Psoas muscle (tissue), 7 donors: ENCODE measurements at regions not wholly inside any gene's neighbourhood (a gene's known extent, or its start where the extent isn't known, plus 50 kb on each side); places are given as distances from the start of the nearest gene placed in this dataset.

ENCODE experiments used
- ATAC-seq, 4 donors: fragments of 200-7000 bp; cut with Tn5 transposase; one replicate each; pipeline ENCODE4 v1.9.1; 2020; ENCODE audit warnings: moderate library complexity in 3 of 4, mild to moderate bottlenecking in 2 of 4
- DNase-seq, 2 donors: peaks; one replicate each; pipeline ENCODE4 v3.0.0-alpha.2; 2020
- H3K27ac ChIP-seq: fragments of 200-600 bp; one replicate; pipeline ENCODE4 v1.8.0; 2022
- H3K27me3 ChIP-seq, 3 donors: fragments of 200-600 bp in 1 of 3; one replicate each; pipeline versions ENCODE4 v1.6.1 to v1.8.0; 2013 to 2022; ENCODE audit warnings: low read length in 2 of 3, mild to moderate bottlenecking in 2 of 3, moderate library complexity in 1 of 3; ENCODE audit not compliant: insufficient read depth in 3 of 3
- H3K36me3 ChIP-seq, 2 donors: fragments of 200-600 bp in 1 of 2; one replicate each; pipeline versions ENCODE4 v1.6.1 to v1.8.0; 2013 to 2022; ENCODE audit warnings: low read depth in 1 of 2, mild to moderate bottlenecking in 1 of 2, moderate library complexity in 1 of 2; ENCODE audit not compliant: insufficient read depth in 1 of 2
- H3K4me1 ChIP-seq: fragments of 200-600 bp; one replicate; pipeline ENCODE4 v1.8.0; 2022
- H3K4me3 ChIP-seq: fragments of 200-600 bp; one replicate; pipeline ENCODE4 v1.8.0; 2022; ENCODE audit warnings: mild to moderate bottlenecking
- H3K9me3 ChIP-seq: fragments of 200-600 bp; one replicate; pipeline ENCODE4 v1.8.0; 2022
- CTCF ChIP-seq: fragments of 200-600 bp; IDR thresholded peaks from one replicate; pipeline ENCODE4 v1.8.0; 2022; ENCODE audit warnings: antibody characterized with exemption
- WGBS, 3 donors: extraction: QIAGEN DNeasy Blood & Tissue Kit; methylation state at CpG; one replicate each; pipeline versions ENCODE4 v1.1.6 to v1.1.7; 2013; 5-methylcytosine and 5-hydroxymethylcytosine counted together
- intact Hi-C, 2 donors: fragments of 100-400 bp; cut with DNase I; formaldehyde crosslinking; loops; one replicate each; pipeline versions ENCODE4 v1.11.0 to v1.14.2; 2022
- donor health status: healthy with polysubstance abuse.
- donor health status: DM: no; HTN: no; CAD: no; lungs with moderate emphysema.
- donor health status: Bipolar disorder and iron deficiency.
- donor health status: healthy.
- donor health status: DM: yes; HTN: yes; CAD: no.
- donor health status: DM: no; HTN: no; CAD: no.
- donor health status: DM: yes; HTN: yes; CAD: no.

- intact Hi-C loops: no loop called here
- no peak for DNase-seq
- H3K36me3 ChIP-seq: no peaks in the 10 kb centered on the region
- no peak overlapping the region for H3K27ac ChIP-seq
- peaks cover 0 to 54% (median 0%) of the 10 kb centered on the region in 3 donors for H3K27me3 ChIP-seq
- H3K4me1 ChIP-seq: no peaks in the 10 kb centered on the region
- no peak overlapping the region for H3K4me3 ChIP-seq
- no peaks in the 10 kb centered on the region for H3K9me3 ChIP-seq
- TF ChIP-seq CTCF: no peak
- no peak for ATAC-seq
- 69 to 74% (median 72%) methylated on average over 8 of the region's 8 CpGs for WGBS, 3 donors
These were observed 207.9 kb downstream of the PTPRU start for GRCh38 chr1:29444081-29444715.

- Histone ChIP-seq H3K9me3 (no peaks in the 10 kb centered on the region), H3K27ac (no peak overlapping the region), H3K4me3 (no peak overlapping the region), H3K27me3 (peaks cover 0 to 60% (median 3%) of the 10 kb centered on the region in 3 donors), H3K36me3 (no peaks in the 10 kb centered on the region), H3K4me1 (no peaks in the 10 kb centered on the region)
- 48 to 52% (median 51%) methylated on average over 10 of the region's 10 CpGs for WGBS, 3 donors
- ATAC-seq (no peak), DNase-seq (no peak)
- TF ChIP-seq CTCF: no peak
- intact Hi-C loops: no loop called here
These were observed 205.8 kb downstream of the PTPRU start for GRCh38 chr1:29441916-29442668.

- no peak overlapping the region for H3K4me3 ChIP-seq
- TF ChIP-seq CTCF: no peak
- DNase-seq (no peak), ATAC-seq (no peak)
- H3K27ac ChIP-seq: no peak overlapping the region
- H3K36me3 ChIP-seq: no peaks in the 10 kb centered on the region
- H3K27me3 ChIP-seq: peaks cover 0 to 57% (median 3%) of the 10 kb centered on the region in 3 donors
- H3K4me1 ChIP-seq: no peaks in the 10 kb centered on the region
- WGBS, 3 donors: 73 to 76% (median 74%) methylated on average over 7 of the region's 7 CpGs
- intact Hi-C loops: no loop called here
- no peaks in the 10 kb centered on the region for H3K9me3 ChIP-seq
These were observed 203.3 kb downstream of the PTPRU start for GRCh38 chr1:29439615-29440014.

- no peak overlapping the region for H3K4me3 ChIP-seq
- WGBS, 3 donors: 70 to 78% (median 70%) methylated on average over 10 of the region's 10 CpGs
- DNase-seq: no peak
- no peak overlapping the region for H3K27ac ChIP-seq
- no peaks in the 10 kb centered on the region for H3K9me3 ChIP-seq
- ATAC-seq: no peak
- intact Hi-C loops: no loop called here
- peaks cover 0 to 54% (median 3%) of the 10 kb centered on the region in 3 donors for H3K27me3 ChIP-seq
- no peaks in the 10 kb centered on the region for H3K36me3 ChIP-seq
- H3K4me1 ChIP-seq: no peaks in the 10 kb centered on the region
- no peak for TF ChIP-seq CTCF
These were observed 202.7 kb downstream of the PTPRU start for GRCh38 chr1:29438991-29439390.
